Esophagus squamous epithelium (tissue), 4 donors: ENCODE measurements at regions not wholly inside any gene's neighbourhood (a gene's known extent, or its start where the extent isn't known, plus 50 kb on each side); places are given as distances from the start of the nearest gene placed in this dataset.

ENCODE experiments used
- CTCF ChIP-seq, 6 experiments: fragments of 450-650 bp in 4 of 6; fragments of 200-600 bp in 2 of 6; sonication (generic) in 2 of 6; IDR thresholded peaks; one replicate each; pipeline ENCODE4 v1.5.1; 2016 to 2019; ENCODE audit warnings: antibody characterized with exemption in 6 of 6, mild to moderate bottlenecking in 4 of 6, moderate library complexity in 4 of 6
- POLR2A ChIP-seq, 4 donors: fragments of 450-650 bp; IDR thresholded peaks; one replicate each; pipeline ENCODE4 v1.6.1; 2017; ENCODE audit warnings: antibody characterized with exemption in 4 of 4, mild to moderate bottlenecking in 4 of 4, moderate library complexity in 3 of 4

- TF ChIP-seq CTCF (IDR thresholded peaks at IDR 0.05) (no peak), POLR2A (IDR thresholded peaks at IDR 0.05) (no peak)
Measured at GRCh38 chr18:38951633-38952032, 1386.0 kb upstream of the CELF4 start.
